H9 (cell line): ENCODE measurements at regions not wholly inside any gene's neighbourhood (a gene's known extent, or its start where the extent isn't known, plus 50 kb on each side); places are given as distances from the start of the nearest gene placed in this dataset.

Experiments
- DNase-seq: peaks from one replicate; pipeline ENCODE4 v3.0.0-alpha.2; 2017
- H2AFZ ChIP-seq: one replicate; pipeline ENCODE4 v1.6.1; 2013; ENCODE audit warnings: mild to moderate bottlenecking, low read length, control low read depth, moderate library complexity
- H2AK5ac ChIP-seq: 2 replicates; pipeline ENCODE4 v1.6.1; 2013; ENCODE audit warnings: low read length, control low read depth, mixed read lengths; ENCODE audit not compliant: insufficient read length
- H2BK120ac ChIP-seq: one replicate; pipeline ENCODE4 v1.6.1; 2013; ENCODE audit warnings: low read depth, mild to moderate bottlenecking, low read length, control low read depth, inconsistent platforms; ENCODE audit not compliant: poor library complexity, severe bottlenecking
- H2BK12ac ChIP-seq: 2 replicates; pipeline ENCODE4 v1.6.1; 2013; ENCODE audit warnings: low read length, control low read depth, mixed read lengths, low read depth; ENCODE audit not compliant: insufficient read length
- H2BK15ac ChIP-seq: 2 replicates; pipeline ENCODE4 v1.6.1; 2013; ENCODE audit warnings: low read depth, low read length, control low read depth
- H2BK20ac ChIP-seq: one replicate; pipeline ENCODE4 v1.6.1; 2013; ENCODE audit warnings: low read depth, mild to moderate bottlenecking, low read length, control low read depth, inconsistent platforms; ENCODE audit not compliant: poor library complexity, severe bottlenecking
- H2BK5ac ChIP-seq: 2 replicates; pipeline ENCODE4 v1.6.1; 2013; ENCODE audit warnings: low read length, control low read depth, mixed read lengths; ENCODE audit not compliant: insufficient read length
- H3K14ac ChIP-seq: 2 replicates; pipeline ENCODE4 v1.6.1; 2013; ENCODE audit warnings: low read length, control low read depth; ENCODE audit not compliant: insufficient read depth
- H3K18ac ChIP-seq: 2 replicates; pipeline ENCODE4 v1.6.1; 2013; ENCODE audit warnings: low read depth, mild to moderate bottlenecking, mixed read lengths, low read length, control low read depth; ENCODE audit not compliant: insufficient read length
- H3K23ac ChIP-seq: 2 replicates; pipeline ENCODE4 v1.6.1; 2013; ENCODE audit warnings: low read length, control low read depth, mixed read lengths, low read depth; ENCODE audit not compliant: insufficient read length
- H3K23me2 ChIP-seq: 2 replicates; pipeline ENCODE4 v1.6.1; 2013; ENCODE audit warnings: low read depth, mild to moderate bottlenecking, mixed read lengths, low read length, control low read depth; ENCODE audit not compliant: insufficient read length, poor library complexity, severe bottlenecking
- H3K27ac ChIP-seq: 2 replicates; pipeline ENCODE4 v1.5.1; 2013; ENCODE audit warnings: low read length, control low read depth, mixed read lengths, low read depth; ENCODE audit not compliant: insufficient read length
- H3K27me3 ChIP-seq: 2 replicates; pipeline ENCODE4 v1.6.1; 2013; ENCODE audit warnings: low read length, control low read depth, inconsistent platforms; ENCODE audit not compliant: insufficient read depth
- H3K4ac ChIP-seq: 2 replicates; pipeline ENCODE4 v1.6.1; 2013; ENCODE audit warnings: low read depth, mild to moderate bottlenecking, control low read depth, inconsistent platforms, low read length, moderate library complexity
- H3K4me1 ChIP-seq: 2 replicates; pipeline ENCODE4 v1.6.1; 2013; ENCODE audit warnings: low read length, control low read depth, inconsistent platforms; ENCODE audit not compliant: insufficient read depth
- H3K4me2 ChIP-seq: 2 replicates; pipeline ENCODE4 v1.6.1; 2013; ENCODE audit warnings: low read length, control low read depth, mixed read lengths; ENCODE audit not compliant: insufficient read length, insufficient read depth
- H3K56ac ChIP-seq: 2 replicates; pipeline ENCODE4 v1.6.1; 2013; ENCODE audit warnings: low read depth, mild to moderate bottlenecking, mixed read lengths, low read length, control low read depth; ENCODE audit not compliant: insufficient read length
- H3K79me1 ChIP-seq: 2 replicates; pipeline ENCODE4 v1.6.1; 2013; ENCODE audit warnings: low read depth, mild to moderate bottlenecking, moderate library complexity, low read length, control low read depth, inconsistent platforms; ENCODE audit not compliant: insufficient read depth, poor library complexity, severe bottlenecking
- H3K79me2 ChIP-seq: 2 replicates; pipeline ENCODE4 v1.6.1; 2013; ENCODE audit warnings: low read length, control low read depth, inconsistent platforms; ENCODE audit not compliant: insufficient read depth
- H3K9ac ChIP-seq: 2 replicates; pipeline ENCODE4 v1.6.1; 2013; ENCODE audit warnings: low read length, control low read depth, mixed read lengths; ENCODE audit not compliant: insufficient read length; ENCODE audit errors: extremely low read depth
- H3K9me3 ChIP-seq: one replicate; pipeline ENCODE4 v1.6.1; 2013; ENCODE audit warnings: low read depth, low read length, inconsistent platforms; ENCODE audit not compliant: control insufficient read depth
- H3T11ph ChIP-seq: one replicate; pipeline ENCODE4 v1.6.1; 2013; ENCODE audit warnings: mild to moderate bottlenecking, low read length, control low read depth, inconsistent platforms
- H4K20me1 ChIP-seq: one replicate; pipeline ENCODE4 v1.6.1; 2013; ENCODE audit not compliant: control insufficient read depth, insufficient read length, insufficient read depth
- H4K5ac ChIP-seq: 2 replicates; pipeline ENCODE4 v1.6.1; 2013; ENCODE audit warnings: low read depth, mild to moderate bottlenecking, mixed read lengths, low read length, control low read depth; ENCODE audit not compliant: insufficient read length
- H4K8ac ChIP-seq: replicated peaks from 2 replicates; pipeline ENCODE4 v1.6.1; 2013; ENCODE audit warnings: low read length, control low read depth, mixed read lengths, low read depth; ENCODE audit not compliant: insufficient read length
- H4K91ac ChIP-seq: 2 replicates; pipeline ENCODE4 v1.6.1; 2013; ENCODE audit warnings: low read depth, mild to moderate bottlenecking, moderate library complexity, mixed read lengths, low read length, control low read depth; ENCODE audit not compliant: insufficient read length
- H3K27ac Mint-ChIP-seq, 3 experiments: 2 replicates in 2 of 3; 3 replicates in 1 of 3; pipeline ENCODE4 v1.8.0; 2020 to 2021; ENCODE audit warnings: mixed read lengths in 3 of 3, mild to moderate bottlenecking in 1 of 3, moderate library complexity in 1 of 3
- H3K27me3 Mint-ChIP-seq: 2 replicates; pipeline ENCODE4 v1.8.0; 2021; ENCODE audit warnings: low read depth, mild to moderate bottlenecking, moderate library complexity, mixed read lengths
- H3K36me3 Mint-ChIP-seq, 3 experiments: 2 replicates in 2 of 3; 3 replicates in 1 of 3; pipeline ENCODE4 v1.8.0; 2020 to 2021; ENCODE audit warnings: low read depth in 3 of 3, mixed read lengths in 3 of 3; ENCODE audit not compliant: insufficient read depth in 1 of 3
- H3K4me1 Mint-ChIP-seq, 2 experiments: 2 replicates each; pipeline ENCODE4 v1.8.0; 2020; ENCODE audit warnings: mixed read lengths in 2 of 2
- H3K4me3 Mint-ChIP-seq, 2 experiments: 2 replicates in 1 of 2; 3 replicates in 1 of 2; pipeline ENCODE4 v1.8.0; 2020 to 2021; ENCODE audit warnings: mild to moderate bottlenecking in 2 of 2, mixed read lengths in 2 of 2, moderate library complexity in 1 of 2
- H3K9me3 Mint-ChIP-seq, 2 experiments: 2 replicates in 1 of 2; 3 replicates in 1 of 2; pipeline ENCODE4 v1.8.0; 2020; ENCODE audit warnings: mild to moderate bottlenecking in 2 of 2, mixed read lengths in 2 of 2, moderate library complexity in 1 of 2
- CTCF ChIP-seq: fragments of 200-600 bp; sonication (generic); conservative IDR thresholded peaks from 3 replicates; pipeline ENCODE4 v1.8.0; 2021; ENCODE audit warnings: antibody characterized with exemption, mild to moderate bottlenecking
- WGBS: extraction: QIAGEN DNeasy Blood & Tissue Kit; methylation state at CpG from one replicate; pipeline ENCODE4 v1.1.7; 2013; ENCODE audit warnings: missing lambda C conversion rate, low lambda C conversion rate, mixed read lengths; ENCODE audit not compliant: insufficient read length; ENCODE audit errors: extremely low coverage; 5-methylcytosine and 5-hydroxymethylcytosine counted together

GRCh38 chr13:103213152-103213551 lies 146.9 kb upstream of the SLC10A2 start:
- Histone ChIP-seq H3K14ac (no peak overlapping the region), H3K27ac (no peak overlapping the region), H3K4me1 (no peaks in the 10 kb centered on the region), H2AK5ac (no peak overlapping the region), H4K20me1 (no peaks in the 10 kb centered on the region), H3K79me1 (no peaks in the 10 kb centered on the region), H3K4me2 (no peak overlapping the region), H3K23ac (no peak overlapping the region), H3K79me2 (no peaks in the 10 kb centered on the region), H2AFZ (no peak overlapping the region), H2BK15ac (no peak overlapping the region), H4K5ac (no peak overlapping the region), H4K8ac (no peak overlapping the region), H4K91ac (no peak overlapping the region), H3K4ac (no peak overlapping the region), H3K18ac (no peak overlapping the region), H3K9me3 (no peaks in the 10 kb centered on the region), H3K27me3 (no peaks in the 10 kb centered on the region), H2BK120ac (no peak overlapping the region), H3K56ac (no peak overlapping the region), H2BK20ac (no peak overlapping the region), H3K23me2 (no peaks in the 10 kb centered on the region), H3K9ac (no peak overlapping the region), H2BK5ac (no peak overlapping the region), H2BK12ac (no peak overlapping the region), H3T11ph (no peak overlapping the region)
- Mint-ChIP-seq H3K27me3 (no peaks in the 10 kb centered on the region), H3K36me3 (no peaks in the 10 kb centered on the region), H3K4me3 (no peak overlapping the region), H3K27ac (no peak overlapping the region), H3K9me3 (no peaks in the 10 kb centered on the region), H3K4me1 (0 out of 4 replicates have a peak, but pooled peaks cover 0 to 4% of the 10 kb centered on the region in 2 experiments)
- no CpG with 5 or more reads among the region's 7 CpGs for WGBS
- TF ChIP-seq CTCF: no peak
- DNase-seq: no peak
